Keratinocyte (primary cell): ENCODE measurements at regions not wholly inside any gene's neighbourhood (a gene's known extent, or its start where the extent isn't known, plus 50 kb on each side); places are given as distances from the start of the nearest gene placed in this dataset.
A peak's percentile ranks its signal among the peaks of the same experiment; 100 is the strongest.

ENCODE experiments used
- EZH2 ChIP-seq: IDR thresholded peaks from one replicate; pipeline ENCODE4 v1.6.1; 2012; ENCODE audit warnings: inconsistent platforms, mild to moderate bottlenecking, low read length, moderate library complexity
- TF ChIP-seq, protein P1 (sequence below), 3 experiments: IDR thresholded peaks in 1 of 3; conservative IDR thresholded peaks in 1 of 3; optimal IDR thresholded peaks in 1 of 3; 2 replicates in 2 of 3; 3 replicates in 1 of 3; pipeline versions ENCODE3 to v1.5.1; 2011; ENCODE audit warnings: low read length in 3 of 3, mild to moderate bottlenecking in 3 of 3, moderate library complexity in 2 of 3, control low read depth in 1 of 3, inconsistent platforms in 1 of 3; ENCODE audit not compliant: insufficient read depth in 2 of 3; ENCODE audit errors: extremely low read depth in 1 of 3

DNA sequence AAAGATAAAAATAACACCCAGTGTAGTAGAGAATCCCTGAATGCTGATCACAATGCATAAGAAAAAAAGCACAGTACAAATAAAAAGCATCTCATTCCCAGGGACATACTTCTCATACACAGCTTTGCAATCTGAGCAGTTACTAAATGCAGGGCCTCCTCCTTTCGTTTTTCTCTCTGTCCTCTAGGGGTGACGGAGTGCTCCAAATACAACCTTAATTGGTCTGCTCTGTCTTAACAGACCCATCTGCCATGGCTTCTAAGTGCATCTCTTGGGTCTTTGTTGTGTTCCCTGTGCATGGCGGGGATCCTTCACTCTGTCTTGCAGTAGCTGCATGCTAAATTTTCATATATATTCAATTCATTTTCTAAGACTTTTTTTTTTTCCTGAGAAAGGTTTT, 1114.2 kb upstream of the RAG2 start:
- TF ChIP-seq, protein P1, sequence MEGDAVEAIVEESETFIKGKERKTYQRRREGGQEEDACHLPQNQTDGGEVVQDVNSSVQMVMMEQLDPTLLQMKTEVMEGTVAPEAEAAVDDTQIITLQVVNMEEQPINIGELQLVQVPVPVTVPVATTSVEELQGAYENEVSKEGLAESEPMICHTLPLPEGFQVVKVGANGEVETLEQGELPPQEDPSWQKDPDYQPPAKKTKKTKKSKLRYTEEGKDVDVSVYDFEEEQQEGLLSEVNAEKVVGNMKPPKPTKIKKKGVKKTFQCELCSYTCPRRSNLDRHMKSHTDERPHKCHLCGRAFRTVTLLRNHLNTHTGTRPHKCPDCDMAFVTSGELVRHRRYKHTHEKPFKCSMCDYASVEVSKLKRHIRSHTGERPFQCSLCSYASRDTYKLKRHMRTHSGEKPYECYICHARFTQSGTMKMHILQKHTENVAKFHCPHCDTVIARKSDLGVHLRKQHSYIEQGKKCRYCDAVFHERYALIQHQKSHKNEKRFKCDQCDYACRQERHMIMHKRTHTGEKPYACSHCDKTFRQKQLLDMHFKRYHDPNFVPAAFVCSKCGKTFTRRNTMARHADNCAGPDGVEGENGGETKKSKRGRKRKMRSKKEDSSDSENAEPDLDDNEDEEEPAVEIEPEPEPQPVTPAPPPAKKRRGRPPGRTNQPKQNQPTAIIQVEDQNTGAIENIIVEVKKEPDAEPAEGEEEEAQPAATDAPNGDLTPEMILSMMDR (optimal IDR thresholded peaks at IDR 0.05 in 1 of 3, IDR thresholded peaks at IDR 0.05 in 1 of 3, conservative IDR thresholded peaks at IDR 0.05 in 1 of 3; ENCODE audit: extremely low read depth in 1 of 3, insufficient read depth in 2 of 3, low read length in 3 of 3): peak in 1 of 3 experiments; percentile 24
- TF ChIP-seq EZH2: no peak
